GM18519 (cell line): ENCODE measurements at regions not wholly inside any gene's neighbourhood (a gene's known extent, or its start where the extent isn't known, plus 50 kb on each side); places are given as distances from the start of the nearest gene placed in this dataset.
"Not testable (repeated sequence)": the region's sequence is repeated elsewhere in the genome, so short reads cannot be mapped to it uniquely, and the experiment has no call there.

ENCODE experiments used
- ATAC-seq: cut with Tn5 transposase; IDR thresholded peaks from one replicate; pipeline ENCODE4 v1.9.1; 2021; ENCODE audit warnings: mild to moderate bottlenecking, moderate library complexity; ENCODE audit not compliant: unreplicated experiment, low FRiP score

GRCh38 chr2:122034777-122035176 is 279.3 kb downstream of the TSN start:
- ATAC-seq: no peak

GRCh38 chr2:122038816-122039215 is 283.4 kb downstream of the TSN start:
- not testable (repeated sequence) for ATAC-seq

GRCh38 chr2:122041455-122041854 is 286.0 kb downstream of the TSN start:
- ATAC-seq: no peak

- not testable (repeated sequence) for ATAC-seq
Observed at GRCh38 chr2:122051659-122052058, 296.2 kb downstream of the TSN start.

- ATAC-seq: no peak
Observed at GRCh38 chr2:122055521-122055931, 300.1 kb downstream of the TSN start.

GRCh38 chr2:122056853-122057252 is 301.4 kb downstream of the TSN start:
- no peak for ATAC-seq

- no peak for ATAC-seq
Observed at GRCh38 chr2:122061206-122061605, 305.8 kb downstream of the TSN start.

GRCh38 chr2:122061831-122062230 is 306.4 kb downstream of the TSN start:
- no peak for ATAC-seq

- no peak for ATAC-seq
Observed at GRCh38 chr2:122062506-122062905, 307.1 kb downstream of the TSN start.

- no peak for ATAC-seq
Observed at GRCh38 chr2:122063716-122064115, 308.3 kb downstream of the TSN start.

- ATAC-seq: no peak
Observed at GRCh38 chr2:122070241-122070731, 314.8 kb downstream of the TSN start.

GRCh38 chr2:122072666-122073065 is 317.2 kb downstream of the TSN start:
- no peak for ATAC-seq

GRCh38 chr2:122074201-122074600 is 318.8 kb downstream of the TSN start:
- ATAC-seq: no peak

GRCh38 chr2:122075381-122075780 is 319.9 kb downstream of the TSN start:
- ATAC-seq: no peak

GRCh38 chr2:122077114-122077513 is 321.7 kb downstream of the TSN start:
- ATAC-seq: no peak

GRCh38 chr2:122077771-122078170 is 322.3 kb downstream of the TSN start:
- no peak for ATAC-seq

- ATAC-seq: no peak
Observed at GRCh38 chr2:122078451-122078850, 323.0 kb downstream of the TSN start.

GRCh38 chr2:122079844-122080243 is 324.4 kb downstream of the TSN start:
- no peak for ATAC-seq

- ATAC-seq: no peak
Observed at GRCh38 chr2:122080316-122080715, 324.9 kb downstream of the TSN start.

- no peak for ATAC-seq
Observed at GRCh38 chr2:122080871-122081270, 325.4 kb downstream of the TSN start.

- no peak for ATAC-seq
Observed at GRCh38 chr2:122081751-122082150, 326.3 kb downstream of the TSN start.

- no peak for ATAC-seq
Observed at GRCh38 chr2:122083256-122084048, 328.0 kb downstream of the TSN start.
